Left ventricle myocardium inferior (tissue), 1 donor: ENCODE measurements at regions not wholly inside any gene's neighbourhood (a gene's known extent, or its start where the extent isn't known, plus 50 kb on each side); places are given as distances from the start of the nearest gene placed in this dataset.

Source experiments
- DNase-seq: peaks from one replicate; pipeline ENCODE4 v3.0.0-alpha.2; 2020
- H3K27ac ChIP-seq: fragments of 200-600 bp; replicated peaks from 2 replicates; pipeline ENCODE4 v1.8.0; 2021
- H3K27me3 ChIP-seq: fragments of 200-600 bp; 2 replicates; pipeline ENCODE4 v1.8.0; 2021; ENCODE audit warnings: low read depth
- H3K36me3 ChIP-seq: fragments of 200-600 bp; 2 replicates; pipeline ENCODE4 v1.8.0; 2021
- H3K4me1 ChIP-seq: fragments of 200-600 bp; 2 replicates; pipeline ENCODE4 v1.8.0; 2021
- H3K4me3 ChIP-seq: fragments of 200-600 bp; 2 replicates; pipeline ENCODE4 v1.8.0; 2021; ENCODE audit warnings: mild to moderate bottlenecking, moderate library complexity
- H3K9me3 ChIP-seq: fragments of 200-600 bp; replicated peaks from 2 replicates; pipeline ENCODE4 v1.8.0; 2021
- intact Hi-C: fragments of 100-400 bp; cut with micrococcal nuclease; formaldehyde crosslinking; loops from one replicate; pipeline ENCODE4 v1.11.0; 2022
- TF ChIP-seq, protein P1 (sequence below): fragments of 200-600 bp; IDR thresholded peaks from 2 replicates; pipeline ENCODE4 v1.8.0; 2021; ENCODE audit warnings: antibody characterized with exemption, mild to moderate bottlenecking, borderline replicate concordance
- donor health status: DM: no; HTN: yes; CAD: no; lungs with severe emphysema.

DNA sequence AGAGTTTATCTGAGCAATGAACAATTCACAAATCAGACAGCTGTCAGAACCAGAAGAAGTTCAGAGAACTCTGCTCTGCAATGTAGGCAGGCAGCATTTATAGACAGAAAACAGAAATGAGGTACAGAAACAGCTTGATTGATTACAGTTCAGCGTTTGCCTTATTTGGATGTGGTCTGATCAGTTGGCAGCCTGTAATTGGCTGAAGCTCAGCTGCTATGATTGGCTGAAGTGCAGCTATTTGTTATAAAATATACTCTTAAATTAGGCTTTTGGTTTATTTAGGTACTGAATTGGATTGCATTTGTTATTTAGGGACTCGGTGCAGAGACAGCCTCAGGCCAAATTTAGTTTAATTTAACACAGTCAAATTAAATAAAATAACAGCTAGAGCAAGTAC is 85.8 kb upstream of the JAZF1 start:
- no peaks in the 10 kb centered on the region for H3K4me1 ChIP-seq
- TF ChIP-seq, protein P1, sequence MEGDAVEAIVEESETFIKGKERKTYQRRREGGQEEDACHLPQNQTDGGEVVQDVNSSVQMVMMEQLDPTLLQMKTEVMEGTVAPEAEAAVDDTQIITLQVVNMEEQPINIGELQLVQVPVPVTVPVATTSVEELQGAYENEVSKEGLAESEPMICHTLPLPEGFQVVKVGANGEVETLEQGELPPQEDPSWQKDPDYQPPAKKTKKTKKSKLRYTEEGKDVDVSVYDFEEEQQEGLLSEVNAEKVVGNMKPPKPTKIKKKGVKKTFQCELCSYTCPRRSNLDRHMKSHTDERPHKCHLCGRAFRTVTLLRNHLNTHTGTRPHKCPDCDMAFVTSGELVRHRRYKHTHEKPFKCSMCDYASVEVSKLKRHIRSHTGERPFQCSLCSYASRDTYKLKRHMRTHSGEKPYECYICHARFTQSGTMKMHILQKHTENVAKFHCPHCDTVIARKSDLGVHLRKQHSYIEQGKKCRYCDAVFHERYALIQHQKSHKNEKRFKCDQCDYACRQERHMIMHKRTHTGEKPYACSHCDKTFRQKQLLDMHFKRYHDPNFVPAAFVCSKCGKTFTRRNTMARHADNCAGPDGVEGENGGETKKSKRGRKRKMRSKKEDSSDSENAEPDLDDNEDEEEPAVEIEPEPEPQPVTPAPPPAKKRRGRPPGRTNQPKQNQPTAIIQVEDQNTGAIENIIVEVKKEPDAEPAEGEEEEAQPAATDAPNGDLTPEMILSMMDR, result no peak
- intact Hi-C loops, result no loop called here
- no peaks in the 10 kb centered on the region for H3K27me3 ChIP-seq
- no peak overlapping the region for H3K4me3 ChIP-seq
- H3K27ac ChIP-seq, result no peak overlapping the region
- H3K9me3 ChIP-seq, result no peaks in the 10 kb centered on the region
- no peaks in the 10 kb centered on the region for H3K36me3 ChIP-seq
- DNase-seq, result no peak

DNA sequence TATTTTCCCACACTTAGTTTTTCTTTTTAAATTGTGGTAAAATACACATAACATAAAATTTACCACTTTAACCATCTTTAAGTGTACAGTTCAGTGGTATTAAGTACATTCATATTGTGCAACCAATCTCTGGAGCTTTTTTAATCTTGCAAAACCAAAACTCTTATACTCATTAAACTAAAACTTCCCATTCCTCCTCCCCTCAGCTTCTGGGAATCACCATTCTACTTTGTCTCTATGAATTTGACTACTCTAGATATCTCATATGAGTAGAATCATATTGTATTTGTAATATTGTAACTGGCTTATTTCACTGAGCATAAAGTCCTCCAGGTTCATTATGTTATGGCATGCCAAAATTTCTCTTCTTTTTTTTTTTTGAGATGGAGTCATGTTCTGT is 86.4 kb upstream of the JAZF1 start:
- TF ChIP-seq, protein P1, result no peak
- Histone ChIP-seq H3K27me3 (no peaks in the 10 kb centered on the region), H3K36me3 (no peaks in the 10 kb centered on the region), H3K9me3 (no peaks in the 10 kb centered on the region), H3K4me3 (no peak overlapping the region), H3K4me1 (peaks cover under 1% of the 10 kb centered on the region), H3K27ac (no peak overlapping the region)
- intact Hi-C loops, result no loop called here
- no peak for DNase-seq

DNA sequence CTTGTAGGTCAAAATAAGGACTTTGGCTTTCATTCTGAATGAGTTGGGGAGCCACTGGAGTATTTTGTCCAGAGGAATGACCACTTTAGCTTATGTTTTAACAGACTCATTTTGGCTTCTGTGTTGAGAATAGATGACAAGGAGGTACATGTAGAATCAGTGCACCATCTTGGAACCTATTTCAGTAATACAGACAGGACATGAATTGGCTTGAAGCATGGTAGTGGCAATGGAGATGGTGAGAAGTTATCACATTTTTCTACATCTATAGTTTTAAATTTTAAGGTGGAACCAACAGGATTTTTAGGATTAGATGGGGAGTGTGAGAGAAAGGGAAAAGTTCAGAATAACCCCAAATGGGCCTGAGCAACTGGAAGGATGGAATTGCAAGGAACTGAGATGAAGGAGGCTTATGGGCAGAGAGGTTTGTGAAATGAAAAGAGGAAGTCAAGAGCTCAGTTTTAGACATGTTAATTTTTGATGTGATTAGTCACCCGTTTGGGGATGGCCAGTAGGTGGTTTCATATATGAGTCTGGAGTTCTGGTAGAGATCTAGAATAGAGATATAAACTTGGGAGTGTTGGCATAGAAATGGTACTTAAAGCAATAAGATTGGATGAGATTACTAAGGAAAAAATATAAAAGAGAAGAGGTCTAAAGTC is 89.2 kb upstream of the JAZF1 start:
- Histone ChIP-seq H3K4me1 (peaks cover 8% of the 10 kb centered on the region), H3K27me3 (no peaks in the 10 kb centered on the region), H3K9me3 (no peaks in the 10 kb centered on the region), H3K36me3 (no peaks in the 10 kb centered on the region), H3K27ac (no peak overlapping the region), H3K4me3 (no peak overlapping the region)
- TF ChIP-seq, protein P1, result no peak
- no peak for DNase-seq
- intact Hi-C loops, result no loop called here

DNA sequence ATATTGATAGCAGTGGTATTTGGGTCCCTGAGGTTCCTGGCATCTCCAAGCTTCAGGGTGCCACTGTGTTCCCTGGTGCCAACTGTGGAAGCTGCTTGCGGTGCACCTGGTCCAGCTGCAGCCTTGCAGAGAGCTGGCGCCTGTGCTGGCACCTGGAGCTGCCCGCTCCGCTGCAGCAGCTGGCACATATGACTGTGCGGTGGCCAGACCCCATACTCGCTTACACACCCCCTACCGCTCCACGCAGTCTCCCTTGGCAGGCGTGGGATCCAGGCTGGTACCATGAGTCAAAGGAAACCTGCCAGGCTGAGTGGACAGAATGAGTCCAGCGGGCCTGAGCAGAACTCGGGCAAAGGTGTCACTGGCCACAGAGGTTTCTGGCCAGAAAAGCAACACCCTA is 89.9 kb upstream of the JAZF1 start:
- no peaks in the 10 kb centered on the region for H3K9me3 ChIP-seq
- no peaks in the 10 kb centered on the region for H3K36me3 ChIP-seq
- peaks cover 8% of the 10 kb centered on the region for H3K4me1 ChIP-seq
- no peak overlapping the region for H3K27ac ChIP-seq
- TF ChIP-seq, protein P1, result no peak
- no peak for DNase-seq
- intact Hi-C loops, result no loop called here
- H3K27me3 ChIP-seq, result no peaks in the 10 kb centered on the region
- H3K4me3 ChIP-seq, result no peak overlapping the region

DNA sequence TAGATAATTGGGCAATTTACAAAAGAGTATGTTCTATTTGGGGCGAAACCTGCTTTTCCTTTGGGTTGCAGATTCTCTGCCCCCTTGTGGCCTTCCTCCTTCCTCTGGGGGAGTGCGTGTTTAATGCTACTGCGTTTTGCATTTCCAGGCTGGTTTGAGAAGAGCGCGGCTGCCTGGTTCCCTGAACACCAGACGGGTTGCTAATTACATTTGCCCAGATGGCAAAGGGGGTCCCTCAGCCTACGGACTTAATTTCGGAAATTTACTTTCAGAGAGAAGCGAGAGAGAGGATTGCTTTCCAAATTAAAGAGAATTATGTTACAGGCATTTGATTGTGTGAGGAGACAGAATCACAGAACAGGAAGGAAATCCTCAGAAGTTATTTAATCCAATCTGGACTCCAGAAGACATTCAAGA is 91.9 kb upstream of the JAZF1 start:
- Histone ChIP-seq H3K4me3 (peak overlapping the region; percentile 41), H3K9me3 (no peaks in the 10 kb centered on the region), H3K36me3 (no peaks in the 10 kb centered on the region), H3K4me1 (peaks cover 8% of the 10 kb centered on the region), H3K27ac (no peak overlapping the region), H3K27me3 (no peaks in the 10 kb centered on the region)
- peak; percentile 20 for DNase-seq
- TF ChIP-seq, protein P1, result peak; percentile 75
- intact Hi-C loops, result no loop called here
